ENCODE measurements at regions not wholly inside any gene's neighbourhood (a gene's known extent, or its start where the extent isn't known, plus 50 kb on each side); places are given as distances from the start of the nearest gene placed in this dataset.
"Not testable (repeated sequence)": the region's sequence is repeated elsewhere in the genome, so short reads cannot be mapped to it uniquely, and the experiment has no call there.

- DNase-seq, result no peak
These were observed 364.0 kb downstream of the CNTN6 start for GRCh38 chr3:1456781-1457311.

- DNase-seq, result no peak
These were observed 369.5 kb downstream of the CNTN6 start for GRCh38 chr3:1462371-1462770.

- no peak for DNase-seq
These were observed 370.1 kb downstream of the CNTN6 start for GRCh38 chr3:1462856-1463450.

- not testable (repeated sequence) for DNase-seq
These were observed 372.3 kb downstream of the CNTN6 start for GRCh38 chr3:1465091-1465490.

- DNase-seq, result no peak
These were observed 375.3 kb downstream of the CNTN6 start for GRCh38 chr3:1468145-1468544.

- no peak for DNase-seq
These were observed 376.4 kb downstream of the CNTN6 start for GRCh38 chr3:1469248-1469647.

- DNase-seq, result no peak
These were observed 376.9 kb downstream of the CNTN6 start for GRCh38 chr3:1469687-1470086.

- no peak for DNase-seq
These were observed 384.8 kb downstream of the CNTN6 start for GRCh38 chr3:1477669-1478068.

- DNase-seq, result no peak
These were observed 402.6 kb downstream of the CNTN6 start for GRCh38 chr3:1495466-1495865.

GRCh38 chr3:1499694-1500093 lies 406.9 kb downstream of the CNTN6 start:
- no peak for DNase-seq

GRCh38 chr3:1501406-1502115 lies 408.7 kb downstream of the CNTN6 start:
- no peak for DNase-seq

- DNase-seq, result no peak
These were observed 413.3 kb downstream of the CNTN6 start for GRCh38 chr3:1506090-1506489.

- no peak for DNase-seq
These were observed 420.8 kb downstream of the CNTN6 start for GRCh38 chr3:1513662-1514061.

- no peak for DNase-seq
These were observed 423.1 kb downstream of the CNTN6 start for GRCh38 chr3:1515882-1516281.

- DNase-seq, result no peak
These were observed 435.0 kb downstream of the CNTN6 start for GRCh38 chr3:1527786-1528185.

GRCh38 chr3:1528621-1529020 lies 435.8 kb downstream of the CNTN6 start:
- no peak for DNase-seq

- DNase-seq, result no peak
These were observed 436.9 kb downstream of the CNTN6 start for GRCh38 chr3:1529676-1530075.

- no peak for DNase-seq
These were observed 439.2 kb downstream of the CNTN6 start for GRCh38 chr3:1531981-1532380.

- DNase-seq, result no peak
These were observed 440.2 kb downstream of the CNTN6 start for GRCh38 chr3:1532935-1533606.

- DNase-seq, result no peak
These were observed 440.9 kb downstream of the CNTN6 start for GRCh38 chr3:1533763-1534162.

- no peak for DNase-seq
These were observed 441.4 kb downstream of the CNTN6 start for GRCh38 chr3:1534252-1534651.

GRCh38 chr3:1535361-1535760 lies 442.5 kb downstream of the CNTN6 start:
- DNase-seq, result no peak

GRCh38 chr3:1540686-1541085 lies 447.9 kb downstream of the CNTN6 start:
- DNase-seq, result no peak

GRCh38 chr3:1551741-1552140 lies 458.9 kb downstream of the CNTN6 start:
- no peak for DNase-seq

Data from fibroblast of skin of scalp (primary cell).